NAMALWA (cell line): ENCODE measurements at regions not wholly inside any gene's neighbourhood (a gene's known extent, or its start where the extent isn't known, plus 50 kb on each side); places are given as distances from the start of the nearest gene placed in this dataset.
"Not testable (repeated sequence)": the region's sequence is repeated elsewhere in the genome, so short reads cannot be mapped to it uniquely, and the experiment has no call there.

Experiments
- DNase-seq: peaks from one replicate; pipeline ENCODE4 v3.0.0-alpha.2; 2015; ENCODE audit warnings: low spot score

DNA sequence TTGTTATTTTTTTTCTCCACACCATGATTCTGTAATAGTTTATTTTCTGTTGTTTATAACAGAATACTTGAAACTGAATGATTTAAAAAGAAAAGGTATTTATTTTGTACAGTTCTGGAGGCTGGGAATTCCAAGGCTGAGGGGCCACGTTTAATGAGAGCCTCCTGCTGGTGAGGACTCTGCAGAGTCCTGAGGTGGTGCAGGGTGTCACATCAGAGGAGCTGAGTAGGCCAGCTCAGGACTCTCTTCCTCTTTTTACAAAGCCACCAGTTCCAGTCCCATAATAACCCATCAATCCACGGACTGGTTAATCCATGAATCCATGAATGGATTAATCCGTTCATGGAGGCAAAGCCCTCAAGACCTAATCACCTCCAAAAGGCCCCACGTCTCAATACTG lies 71.6 kb downstream of the TFAP2A start:
- DNase-seq, result no peak

- no peak for DNase-seq
These were observed 73.3 kb downstream of the TFAP2A start for GRCh38 chr6:10341605-10342004.

DNA sequence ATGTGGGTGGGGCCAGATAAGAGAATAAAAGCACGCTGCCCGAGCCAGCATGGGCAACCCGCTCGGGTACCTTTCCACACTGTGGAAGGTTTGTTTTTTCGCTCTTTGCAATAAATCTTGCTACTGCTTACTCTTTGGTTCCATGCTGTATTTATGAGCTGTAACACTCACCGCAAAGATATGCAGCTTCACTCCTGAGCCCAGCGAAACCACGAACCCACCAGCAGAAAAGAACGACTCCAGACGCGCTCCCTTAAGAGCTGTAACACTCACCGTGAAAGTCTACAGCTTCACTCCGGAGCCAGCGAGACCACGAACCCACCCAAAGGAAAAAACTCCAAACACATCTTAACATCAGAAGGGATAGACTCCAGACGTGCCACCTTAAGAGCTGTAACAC lies 76.7 kb downstream of the TFAP2A start:
- no peak for DNase-seq

- not testable (repeated sequence) for DNase-seq
These were observed 77.5 kb downstream of the TFAP2A start for GRCh38 chr6:10337376-10337775.

GRCh38 chr6:10332111-10332510 lies 82.8 kb downstream of the TFAP2A start:
- DNase-seq, result no peak

DNA sequence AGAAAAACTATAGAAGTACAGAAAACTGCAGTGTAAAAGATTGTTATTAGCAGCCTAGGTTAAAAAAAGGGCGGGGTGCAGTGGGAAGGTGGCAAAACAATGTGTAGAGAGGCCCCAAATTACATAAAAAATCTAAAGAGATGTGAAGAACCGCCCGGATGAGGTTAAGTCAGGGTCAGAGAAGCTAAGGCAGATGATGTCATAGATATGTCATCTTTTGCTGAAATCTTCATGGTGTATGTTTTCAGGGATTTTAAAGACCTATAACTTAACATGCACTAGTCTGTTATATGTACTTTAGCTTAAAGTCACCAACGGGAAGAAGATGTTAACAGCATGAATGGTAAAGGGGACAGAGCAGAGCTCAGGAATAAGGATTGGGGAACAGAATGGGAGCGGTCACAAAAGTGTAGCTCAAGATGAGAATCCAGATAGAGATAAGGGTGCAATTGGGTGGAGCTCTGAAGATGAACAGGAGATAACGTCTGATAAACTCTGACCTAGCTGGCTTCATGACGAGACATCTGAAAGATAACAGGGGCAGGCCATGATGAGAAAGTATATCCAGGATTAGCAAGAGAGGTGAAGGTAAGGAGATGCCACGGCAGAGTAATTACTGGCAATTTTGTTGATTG lies 83.4 kb downstream of the TFAP2A start:
- no peak for DNase-seq

DNA sequence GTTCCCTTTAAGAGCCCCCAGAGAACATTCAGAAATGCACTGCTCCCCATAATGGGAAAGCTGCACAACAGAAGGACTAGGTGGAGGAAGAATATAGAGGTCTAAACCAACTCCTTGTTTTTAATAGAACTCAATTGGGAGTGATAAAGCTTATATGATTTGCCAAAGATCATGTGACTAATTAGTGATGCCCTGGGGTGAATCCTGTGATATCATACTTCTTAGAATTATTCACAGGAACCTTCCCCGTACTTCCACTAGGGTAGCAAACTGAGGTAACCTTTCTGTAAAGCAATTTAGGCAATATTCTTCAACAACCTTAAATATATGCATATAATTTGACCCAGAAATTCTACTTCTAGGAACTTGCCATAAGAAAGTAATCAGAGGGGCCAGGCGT lies 84.4 kb downstream of the TFAP2A start:
- DNase-seq, result no peak

- DNase-seq, result no peak
These were observed 91.9 kb downstream of the TFAP2A start for GRCh38 chr6:10323018-10323417.

- DNase-seq, result no peak
These were observed 94.6 kb downstream of the TFAP2A start for GRCh38 chr6:10320291-10320690.

DNA sequence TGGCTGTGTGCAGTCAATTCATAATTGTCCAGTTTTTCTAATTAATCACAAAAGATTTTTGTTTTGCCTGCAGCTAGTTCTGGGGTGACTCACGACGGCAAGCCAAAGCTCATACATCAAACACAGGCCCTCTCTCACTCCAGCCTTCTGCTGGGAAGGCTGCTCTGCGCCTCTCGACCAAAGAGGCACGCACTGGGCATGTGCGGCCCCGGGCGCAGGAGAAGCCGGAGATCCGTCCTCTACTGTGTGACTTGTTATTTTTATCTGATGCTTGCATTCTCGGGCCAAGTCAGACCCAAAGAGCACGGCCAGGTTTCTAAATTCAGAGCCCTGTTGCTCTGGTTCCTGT lies 98.5 kb downstream of the TFAP2A start:
- DNase-seq, result no peak

- DNase-seq, result no peak
These were observed 99.1 kb downstream of the TFAP2A start for GRCh38 chr6:10315658-10316372.

DNA sequence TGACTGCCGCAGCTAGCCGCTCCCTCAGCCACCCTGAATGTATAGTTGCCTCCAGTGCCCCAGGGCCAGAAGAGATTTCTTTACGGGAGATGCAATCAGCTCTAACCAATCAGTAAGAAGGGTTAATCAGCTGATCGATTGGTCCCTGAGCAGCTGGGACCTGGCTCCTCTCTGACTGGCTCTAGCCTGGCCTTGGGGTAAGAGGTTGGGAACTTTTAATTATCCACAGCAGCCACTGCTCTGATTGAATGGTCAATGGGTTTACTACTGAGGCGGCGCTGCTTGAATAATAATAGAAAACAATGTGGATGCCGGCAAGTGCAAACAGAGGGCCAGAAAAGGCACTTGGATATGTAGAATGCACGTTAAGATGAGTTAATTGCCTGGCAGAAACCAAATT lies 99.8 kb downstream of the TFAP2A start:
- DNase-seq, result no peak

- DNase-seq, result no peak
These were observed 100.5 kb downstream of the TFAP2A start for GRCh38 chr6:10314163-10314955.

DNA sequence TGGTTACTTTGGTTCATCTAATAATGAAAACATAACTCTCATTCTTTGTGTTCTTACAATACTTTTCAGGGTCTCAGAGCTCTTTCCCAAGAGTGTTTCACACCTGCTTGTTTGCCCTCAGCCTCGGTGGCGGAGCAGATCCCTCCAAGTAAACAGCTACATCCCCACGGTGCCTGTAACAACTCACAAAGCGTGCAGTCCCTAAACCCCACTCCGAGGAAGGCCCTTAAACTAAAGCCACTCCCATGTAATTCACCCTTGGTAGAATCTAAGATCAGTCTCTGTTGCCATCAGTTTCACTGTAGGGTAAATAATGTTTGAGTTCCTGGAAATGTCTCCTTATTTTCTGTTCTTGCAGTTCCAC lies 101.1 kb downstream of the TFAP2A start:
- DNase-seq, result no peak

DNA sequence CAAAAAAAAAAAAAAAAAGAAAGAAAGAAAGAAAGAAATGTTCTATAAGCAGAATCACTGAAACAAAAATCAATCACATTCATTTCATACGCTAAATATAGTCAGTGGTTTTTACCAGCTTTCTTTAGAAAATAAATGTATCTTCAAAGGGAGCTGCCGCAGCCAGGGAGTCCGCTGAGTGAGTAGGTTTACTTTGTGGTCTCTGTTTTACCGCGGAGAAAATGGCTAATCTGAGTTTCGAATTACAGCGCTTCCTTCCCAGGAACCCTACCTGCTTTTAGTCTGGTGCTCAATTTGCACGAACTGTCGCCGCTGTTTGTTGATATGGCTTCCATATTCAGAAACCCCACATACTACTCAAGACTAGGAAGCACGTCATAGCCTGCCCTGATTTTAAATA lies 102.4 kb downstream of the TFAP2A start:
- DNase-seq, result no peak

GRCh38 chr6:10311546-10312405 lies 103.1 kb downstream of the TFAP2A start:
- not testable (repeated sequence) for DNase-seq

GRCh38 chr6:10310826-10311225 lies 104.0 kb downstream of the TFAP2A start:
- DNase-seq, result no peak

GRCh38 chr6:10310330-10310653 lies 104.6 kb downstream of the TFAP2A start:
- DNase-seq, result no peak

- DNase-seq, result no peak
These were observed 105.2 kb downstream of the TFAP2A start for GRCh38 chr6:10309457-10310329.

GRCh38 chr6:10307476-10307875 lies 107.4 kb downstream of the TFAP2A start:
- no peak for DNase-seq

- DNase-seq, result no peak
These were observed 107.8 kb downstream of the TFAP2A start for GRCh38 chr6:10307028-10307427.
